ENCODE measurements at regions not wholly inside any gene's neighbourhood (a gene's known extent, or its start where the extent isn't known, plus 50 kb on each side); places are given as distances from the start of the nearest gene placed in this dataset.

DNA sequence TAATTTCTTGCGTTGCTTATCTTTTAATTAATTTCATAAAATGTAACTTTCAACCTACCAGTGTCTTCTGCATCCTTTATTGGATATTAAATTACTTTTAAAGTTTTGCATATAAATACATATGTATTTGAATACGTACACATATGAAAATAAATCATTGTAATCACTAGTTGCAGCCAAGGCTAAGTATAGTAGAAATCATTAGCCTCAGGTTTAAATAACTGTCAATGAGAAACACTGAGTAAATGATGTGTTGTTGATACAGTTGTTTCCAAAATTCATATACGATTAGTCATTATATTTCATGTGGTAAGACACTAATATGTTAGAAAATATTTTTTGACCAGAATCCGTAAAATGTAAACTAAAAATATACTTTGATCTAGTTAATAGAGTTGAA is 1267.1 kb upstream of the PCDH20 start:
- TF ChIP-seq EZH2phosphoT487 (IDR thresholded peaks at IDR 0.05; ENCODE audit: low read depth, severe bottlenecking, unreplicated experiment) (no peak), EZH2 (IDR thresholded peaks at IDR 0.05; ENCODE audit: borderline replicate concordance) (no peak)
- TF ChIP-seq, protein P1, sequence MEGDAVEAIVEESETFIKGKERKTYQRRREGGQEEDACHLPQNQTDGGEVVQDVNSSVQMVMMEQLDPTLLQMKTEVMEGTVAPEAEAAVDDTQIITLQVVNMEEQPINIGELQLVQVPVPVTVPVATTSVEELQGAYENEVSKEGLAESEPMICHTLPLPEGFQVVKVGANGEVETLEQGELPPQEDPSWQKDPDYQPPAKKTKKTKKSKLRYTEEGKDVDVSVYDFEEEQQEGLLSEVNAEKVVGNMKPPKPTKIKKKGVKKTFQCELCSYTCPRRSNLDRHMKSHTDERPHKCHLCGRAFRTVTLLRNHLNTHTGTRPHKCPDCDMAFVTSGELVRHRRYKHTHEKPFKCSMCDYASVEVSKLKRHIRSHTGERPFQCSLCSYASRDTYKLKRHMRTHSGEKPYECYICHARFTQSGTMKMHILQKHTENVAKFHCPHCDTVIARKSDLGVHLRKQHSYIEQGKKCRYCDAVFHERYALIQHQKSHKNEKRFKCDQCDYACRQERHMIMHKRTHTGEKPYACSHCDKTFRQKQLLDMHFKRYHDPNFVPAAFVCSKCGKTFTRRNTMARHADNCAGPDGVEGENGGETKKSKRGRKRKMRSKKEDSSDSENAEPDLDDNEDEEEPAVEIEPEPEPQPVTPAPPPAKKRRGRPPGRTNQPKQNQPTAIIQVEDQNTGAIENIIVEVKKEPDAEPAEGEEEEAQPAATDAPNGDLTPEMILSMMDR (IDR thresholded peaks at IDR 0.05; ENCODE audit: poor library complexity), result no peak

Measured in hepatocyte (in vitro differentiated cells).